Osteoblast (primary cell): ENCODE measurements at regions not wholly inside any gene's neighbourhood (a gene's known extent, or its start where the extent isn't known, plus 50 kb on each side); places are given as distances from the start of the nearest gene placed in this dataset.

Experiments used
- DNase-seq: peaks from one replicate; pipeline ENCODE4 v3.0.0; 2011; ENCODE audit warnings: low spot score, mixed read lengths; ENCODE audit not compliant: insufficient read length; ENCODE audit errors: missing footprints
- H2AFZ ChIP-seq: 2 replicates; pipeline ENCODE4 v1.6.0; 2011; ENCODE audit warnings: mild to moderate bottlenecking, low read length
- H3K27ac ChIP-seq: 2 replicates; pipeline ENCODE4 v1.5.1; 2011; ENCODE audit warnings: mild to moderate bottlenecking, low read depth, low read length, moderate library complexity
- H3K27me3 ChIP-seq: 2 replicates; pipeline ENCODE4 v1.6.0; 2012; ENCODE audit warnings: mild to moderate bottlenecking, control low read depth, inconsistent platforms, low read length, moderate library complexity; ENCODE audit not compliant: insufficient read depth
- H3K36me3 ChIP-seq: 2 replicates; pipeline ENCODE4 v1.5.1; 2011; ENCODE audit warnings: mild to moderate bottlenecking, low read length, control low read depth, moderate library complexity; ENCODE audit not compliant: insufficient read depth
- H3K4me1 ChIP-seq: 2 replicates; pipeline ENCODE4 v1.5.1; 2011; ENCODE audit warnings: mild to moderate bottlenecking, low read length, control low read depth, moderate library complexity; ENCODE audit not compliant: insufficient read depth
- H3K4me2 ChIP-seq: 2 replicates; pipeline ENCODE4 v1.6.0; 2011; ENCODE audit warnings: mild to moderate bottlenecking, low read length; ENCODE audit not compliant: insufficient read depth
- H3K4me3 ChIP-seq: fragments of 200-600 bp; sonication (generic); 3 replicates; pipeline ENCODE4 v1.5.1; 2012; ENCODE audit warnings: mild to moderate bottlenecking, low read length, inconsistent platforms; ENCODE audit not compliant: insufficient read depth
- H3K79me2 ChIP-seq: 2 replicates; pipeline ENCODE4 v1.6.0; 2012; ENCODE audit warnings: mild to moderate bottlenecking, low read length, control low read depth, inconsistent platforms; ENCODE audit not compliant: insufficient read depth
- H3K9me3 ChIP-seq: 2 replicates; pipeline ENCODE4 v1.5.1; 2011; ENCODE audit warnings: low read depth, low read length, control low read depth
- H4K20me1 ChIP-seq: 2 replicates; pipeline ENCODE4 v1.6.0; 2012; ENCODE audit warnings: mild to moderate bottlenecking, low read length, control low read depth; ENCODE audit not compliant: insufficient read depth
- TF ChIP-seq, protein P1 (sequence below): IDR thresholded peaks from 2 replicates; pipeline ENCODE4 v1.5.1; 2011; ENCODE audit warnings: mild to moderate bottlenecking, low read depth, low read length, moderate library complexity; ENCODE audit errors: extremely low read depth

DNA sequence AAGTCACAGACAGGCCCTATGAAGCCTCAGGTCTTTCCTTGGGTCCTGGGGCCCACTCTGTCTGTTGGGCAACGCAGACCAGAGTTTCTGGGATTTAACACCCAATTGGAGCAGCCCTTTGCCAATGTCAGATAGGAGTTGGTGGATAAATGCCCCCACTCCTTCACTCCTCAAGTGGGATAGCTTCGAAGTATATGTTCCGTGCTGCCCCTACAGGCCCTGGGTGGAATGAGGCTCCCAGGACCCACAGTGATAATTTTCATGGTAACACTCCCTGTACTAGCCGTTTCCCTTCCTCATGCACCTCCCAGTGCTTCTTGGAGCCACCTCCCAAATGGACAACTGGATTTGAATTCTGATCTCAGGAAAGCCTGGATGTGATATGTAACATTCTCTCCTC, 145.4 kb downstream of the FOXA2 start:
- Histone ChIP-seq H3K4me3 (no peak overlapping the region), H3K4me2 (no peak overlapping the region)

GRCh38 chr20:22438346-22438745, 146.0 kb downstream of the FOXA2 start:
- no peak overlapping the region for H3K4me3 ChIP-seq
- no peaks in the 10 kb centered on the region for H3K36me3 ChIP-seq
- TF ChIP-seq, protein P1, sequence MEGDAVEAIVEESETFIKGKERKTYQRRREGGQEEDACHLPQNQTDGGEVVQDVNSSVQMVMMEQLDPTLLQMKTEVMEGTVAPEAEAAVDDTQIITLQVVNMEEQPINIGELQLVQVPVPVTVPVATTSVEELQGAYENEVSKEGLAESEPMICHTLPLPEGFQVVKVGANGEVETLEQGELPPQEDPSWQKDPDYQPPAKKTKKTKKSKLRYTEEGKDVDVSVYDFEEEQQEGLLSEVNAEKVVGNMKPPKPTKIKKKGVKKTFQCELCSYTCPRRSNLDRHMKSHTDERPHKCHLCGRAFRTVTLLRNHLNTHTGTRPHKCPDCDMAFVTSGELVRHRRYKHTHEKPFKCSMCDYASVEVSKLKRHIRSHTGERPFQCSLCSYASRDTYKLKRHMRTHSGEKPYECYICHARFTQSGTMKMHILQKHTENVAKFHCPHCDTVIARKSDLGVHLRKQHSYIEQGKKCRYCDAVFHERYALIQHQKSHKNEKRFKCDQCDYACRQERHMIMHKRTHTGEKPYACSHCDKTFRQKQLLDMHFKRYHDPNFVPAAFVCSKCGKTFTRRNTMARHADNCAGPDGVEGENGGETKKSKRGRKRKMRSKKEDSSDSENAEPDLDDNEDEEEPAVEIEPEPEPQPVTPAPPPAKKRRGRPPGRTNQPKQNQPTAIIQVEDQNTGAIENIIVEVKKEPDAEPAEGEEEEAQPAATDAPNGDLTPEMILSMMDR = no peak
- H3K79me2 ChIP-seq = no peaks in the 10 kb centered on the region
- H3K4me1 ChIP-seq = no peaks in the 10 kb centered on the region
- H3K27ac ChIP-seq = no peak overlapping the region
- no peaks in the 10 kb centered on the region for H3K27me3 ChIP-seq
- no peak overlapping the region for H2AFZ ChIP-seq
- no peak for DNase-seq
- no peak overlapping the region for H3K4me2 ChIP-seq
- H3K9me3 ChIP-seq = no peaks in the 10 kb centered on the region
- H4K20me1 ChIP-seq = no peaks in the 10 kb centered on the region

More for the DNA sequence above, 145.4 kb downstream of the FOXA2 start:
- H3K79me2 ChIP-seq = no peaks in the 10 kb centered on the region
- DNase-seq = no peak
- no peaks in the 10 kb centered on the region for H4K20me1 ChIP-seq
- H2AFZ ChIP-seq = no peak overlapping the region
- H3K36me3 ChIP-seq = no peaks in the 10 kb centered on the region
- TF ChIP-seq, protein P1 = no peak
- no peaks in the 10 kb centered on the region for H3K4me1 ChIP-seq
- no peaks in the 10 kb centered on the region for H3K27me3 ChIP-seq
- no peak overlapping the region for H3K27ac ChIP-seq
- no peaks in the 10 kb centered on the region for H3K9me3 ChIP-seq

GRCh38 chr20:22437354-22437753, 147.0 kb downstream of the FOXA2 start:
- no peaks in the 10 kb centered on the region for H3K4me1 ChIP-seq
- H4K20me1 ChIP-seq = no peaks in the 10 kb centered on the region
- H2AFZ ChIP-seq = no peak overlapping the region
- TF ChIP-seq, protein P1 = no peak
- no peak overlapping the region for H3K4me3 ChIP-seq
- H3K79me2 ChIP-seq = no peaks in the 10 kb centered on the region
- H3K4me2 ChIP-seq = no peak overlapping the region
- H3K9me3 ChIP-seq = no peaks in the 10 kb centered on the region
- no peaks in the 10 kb centered on the region for H3K27me3 ChIP-seq
- no peaks in the 10 kb centered on the region for H3K36me3 ChIP-seq
- H3K27ac ChIP-seq = no peak overlapping the region
- DNase-seq = no peak

- no peak for DNase-seq
- Histone ChIP-seq H3K4me1 (no peaks in the 10 kb centered on the region), H3K27ac (no peak overlapping the region), H3K27me3 (no peaks in the 10 kb centered on the region), H3K9me3 (no peaks in the 10 kb centered on the region), H3K79me2 (no peaks in the 10 kb centered on the region), H3K36me3 (no peaks in the 10 kb centered on the region), H3K4me3 (no peak overlapping the region), H3K4me2 (no peak overlapping the region), H2AFZ (no peak overlapping the region), H4K20me1 (no peaks in the 10 kb centered on the region)
- TF ChIP-seq, protein P1 = no peak
These were observed 153.0 kb downstream of the FOXA2 start for GRCh38 chr20:22431419-22431818.
